AG08396 (cell line): ENCODE measurements at regions not wholly inside any gene's neighbourhood (a gene's known extent, or its start where the extent isn't known, plus 50 kb on each side); places are given as distances from the start of the nearest gene placed in this dataset.

Source experiments
- DNase-seq: peaks from one replicate; pipeline ENCODE4 v3.0.0; 2012; ENCODE audit warnings: low spot score, mixed read lengths

DNA sequence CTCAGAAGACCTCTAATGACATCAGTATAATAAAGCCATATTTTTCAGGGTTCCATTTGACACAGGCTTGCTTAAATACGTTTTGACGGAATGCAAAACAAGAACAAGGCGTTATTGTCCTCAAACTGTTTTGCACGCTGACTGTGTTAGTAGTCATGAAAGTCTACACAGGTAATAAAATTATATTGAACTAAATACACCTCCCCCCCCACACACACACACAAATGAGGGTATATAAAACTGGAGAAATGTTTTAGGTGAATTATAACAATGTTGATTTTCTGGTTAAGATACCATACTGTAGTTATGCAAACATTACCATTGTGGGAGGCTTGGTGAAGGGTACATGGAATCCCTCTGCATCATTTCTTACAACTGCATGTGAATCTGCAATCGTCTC, 257.1 kb upstream of the ARRDC4 start:
- no peak for DNase-seq

DNA sequence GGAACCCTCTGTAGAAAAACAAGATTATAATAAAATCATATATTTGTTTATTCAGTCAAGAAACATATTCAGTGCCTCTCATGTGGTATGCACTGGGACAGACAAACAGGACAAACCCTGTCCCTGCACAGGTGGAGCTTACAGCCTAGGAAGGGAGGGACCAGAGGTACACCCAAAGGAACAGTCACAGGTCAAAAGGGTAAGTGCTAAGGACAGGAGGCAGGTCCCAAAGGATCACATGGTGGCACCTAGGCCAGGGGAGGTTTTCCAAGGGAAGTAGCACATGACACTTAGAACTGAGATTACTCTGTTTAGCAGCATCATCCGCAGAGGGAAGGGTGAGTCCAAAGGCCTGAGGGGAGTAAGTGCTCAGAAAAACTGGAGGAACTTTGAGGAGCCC, 254.4 kb upstream of the ARRDC4 start:
- no peak for DNase-seq

DNA sequence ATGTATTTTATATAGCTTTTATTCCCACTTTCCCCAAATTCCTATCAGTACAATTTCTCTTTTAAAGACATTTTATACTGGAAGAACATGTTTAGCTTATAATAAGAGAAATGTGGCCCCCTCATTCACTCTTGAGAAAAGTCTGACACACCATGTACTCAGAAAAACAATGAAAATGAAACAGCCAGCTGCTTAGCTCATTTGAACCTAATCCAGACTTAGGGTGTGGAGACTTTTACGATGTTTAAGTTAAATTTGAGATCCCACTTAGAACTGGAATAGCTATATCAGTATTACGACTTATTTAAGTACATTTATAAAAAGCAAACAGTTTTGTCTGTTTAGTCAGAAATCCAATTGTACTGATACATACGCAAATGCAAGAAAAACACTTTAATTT, 252.3 kb upstream of the ARRDC4 start:
- no peak for DNase-seq

DNA sequence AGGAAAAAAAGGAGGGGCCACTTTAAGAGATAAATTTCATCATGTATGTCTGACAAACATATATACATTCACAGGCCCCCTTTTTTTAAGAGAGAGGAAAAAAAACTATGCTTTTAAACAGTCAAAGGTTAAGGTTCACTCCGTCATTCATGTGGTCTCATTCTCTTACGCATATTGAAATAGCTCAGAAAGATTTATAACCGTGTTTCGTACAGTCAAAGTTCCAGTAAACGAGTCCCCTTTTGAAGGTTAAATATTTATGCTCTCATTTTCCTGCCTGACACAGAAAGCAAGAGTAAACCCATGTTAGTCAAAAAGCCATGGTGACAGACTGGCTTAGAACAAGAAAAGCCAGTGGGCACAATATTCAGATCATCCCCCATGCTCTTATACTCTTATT, 248.0 kb upstream of the ARRDC4 start:
- no peak for DNase-seq

DNA sequence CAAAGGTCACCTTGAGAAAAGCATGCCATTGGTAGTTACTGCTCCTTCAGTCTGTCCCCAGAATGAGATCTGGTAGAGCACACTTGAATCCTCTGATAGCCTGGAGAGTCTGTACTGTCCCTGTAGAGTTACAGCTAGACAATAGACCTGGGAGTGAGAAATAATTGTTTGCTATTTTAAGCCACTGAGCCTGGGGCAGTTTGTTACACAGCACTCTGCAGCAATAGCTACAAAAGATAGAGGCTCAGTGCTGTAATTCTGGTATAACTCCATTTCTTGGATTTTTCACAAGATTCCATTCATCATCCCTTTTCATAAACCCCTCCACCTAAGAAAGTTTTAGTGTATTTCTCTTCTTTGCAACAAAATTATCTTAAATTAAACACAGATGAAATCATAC, 242.7 kb upstream of the ARRDC4 start:
- DNase-seq, result no peak

DNA sequence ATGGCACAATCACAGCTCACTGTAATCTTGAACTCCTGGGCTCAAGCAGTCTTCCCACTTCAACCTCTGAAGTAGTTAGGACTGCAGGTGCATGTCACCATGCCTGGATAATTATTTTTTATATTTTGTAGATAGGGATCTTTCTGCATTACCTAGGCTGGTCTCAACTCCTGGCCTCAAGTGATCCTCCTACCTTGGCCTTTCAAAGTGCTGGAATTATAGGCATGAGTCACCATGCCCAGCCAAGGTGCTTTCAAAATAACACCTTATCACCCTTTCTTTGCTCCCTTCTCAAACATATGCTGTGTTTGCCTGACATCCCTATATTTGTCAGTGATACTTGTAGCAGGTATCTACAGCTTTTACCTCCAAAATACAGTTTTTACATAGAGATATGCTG, 242.0 kb upstream of the ARRDC4 start:
- DNase-seq, result no peak

DNA sequence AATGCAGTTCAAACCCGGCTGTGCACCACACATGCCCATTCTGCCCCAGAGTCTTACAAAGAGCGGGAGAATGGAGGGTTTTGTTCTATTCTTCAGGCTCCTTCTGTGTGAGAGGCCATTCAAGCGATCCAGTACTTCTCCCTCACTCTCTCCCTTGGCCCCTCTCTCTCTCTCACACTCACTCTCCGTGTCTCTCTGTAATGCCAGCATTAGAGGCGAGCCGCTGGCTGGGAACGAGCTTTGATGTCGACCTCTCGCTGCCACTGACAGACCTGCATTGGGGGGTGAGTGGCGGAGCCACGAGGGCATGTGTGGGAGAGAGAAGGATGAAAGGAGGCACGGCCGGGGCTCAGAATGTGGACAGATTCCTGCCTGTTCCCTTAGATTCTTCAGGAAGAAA, 231.7 kb upstream of the ARRDC4 start:
- DNase-seq, result no peak

DNA sequence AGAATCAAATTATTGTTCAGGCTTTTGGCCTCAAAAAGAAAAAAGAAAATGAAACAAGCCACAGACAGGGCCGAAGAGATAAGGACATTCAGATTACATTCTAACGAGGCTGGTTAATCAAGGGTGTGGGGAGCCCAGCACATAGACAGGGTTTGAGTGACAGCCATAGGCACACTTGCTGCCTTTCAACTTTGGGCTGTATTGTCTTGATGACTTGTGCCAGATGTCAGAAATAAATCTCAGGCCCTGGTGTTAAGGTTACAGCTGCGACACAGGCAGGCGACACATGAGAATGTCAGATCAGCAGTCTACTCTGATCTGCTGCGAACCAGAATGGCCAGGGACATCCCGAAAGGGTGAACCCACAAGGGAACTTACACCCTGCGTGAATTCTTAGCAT, 231.2 kb upstream of the ARRDC4 start:
- DNase-seq, result no peak

DNA sequence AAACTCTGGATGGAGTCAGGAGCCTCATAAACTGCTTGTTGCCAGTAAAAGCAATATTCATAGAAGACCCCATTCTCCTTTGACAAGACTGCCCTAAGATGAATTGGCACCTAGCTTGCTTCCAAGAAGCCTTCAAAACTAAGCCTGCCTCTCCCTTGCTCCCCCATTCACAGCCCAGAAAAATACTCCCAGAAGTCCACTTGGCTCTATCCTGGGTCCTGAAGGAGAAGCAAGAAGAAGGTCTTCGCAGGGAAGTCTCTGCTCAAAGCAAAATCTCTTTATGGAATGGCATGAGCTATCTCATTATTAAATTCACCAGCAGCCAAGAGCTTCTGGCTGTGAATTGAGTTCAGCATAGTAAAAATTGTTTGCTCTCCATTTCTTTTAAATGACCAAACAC, 230.2 kb upstream of the ARRDC4 start:
- no peak for DNase-seq

DNA sequence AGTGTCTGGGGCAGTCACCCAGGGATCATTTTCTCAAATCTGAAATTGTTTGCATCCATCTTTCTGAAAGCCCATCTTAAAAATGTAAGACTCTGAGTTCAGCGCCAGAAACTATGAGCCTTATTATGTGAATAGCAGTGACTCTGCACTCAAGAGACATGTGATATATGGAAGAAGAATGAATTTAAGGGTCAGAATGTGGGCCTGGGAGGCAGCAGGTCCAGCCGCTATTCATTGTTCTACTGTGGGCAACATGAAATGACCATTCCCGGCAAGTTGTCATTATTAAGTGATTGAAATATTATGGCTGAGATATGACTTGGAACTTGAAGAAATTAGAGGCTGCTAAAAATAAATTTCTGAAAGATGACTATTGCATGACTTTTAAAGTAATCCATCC, 228.6 kb upstream of the ARRDC4 start:
- DNase-seq, result no peak

DNA sequence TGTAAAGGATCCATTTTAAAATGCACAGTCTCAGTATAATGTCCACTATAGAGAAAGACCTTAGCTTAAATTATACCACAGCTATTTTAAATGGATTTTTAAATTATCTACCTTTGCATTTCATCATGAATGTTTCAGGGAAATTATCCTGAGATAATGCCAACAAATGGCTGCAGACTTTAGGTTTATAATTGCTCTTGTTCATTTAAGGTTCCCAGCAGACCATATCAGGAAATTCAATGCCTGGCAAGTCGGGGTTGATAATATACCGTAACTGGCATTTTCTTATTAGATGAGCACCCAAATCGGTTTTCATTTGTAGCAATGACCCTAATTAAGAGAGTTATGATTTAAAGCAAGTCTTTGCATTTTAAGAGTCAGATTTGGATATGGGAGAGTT, 227.1 kb upstream of the ARRDC4 start:
- no peak for DNase-seq

DNA sequence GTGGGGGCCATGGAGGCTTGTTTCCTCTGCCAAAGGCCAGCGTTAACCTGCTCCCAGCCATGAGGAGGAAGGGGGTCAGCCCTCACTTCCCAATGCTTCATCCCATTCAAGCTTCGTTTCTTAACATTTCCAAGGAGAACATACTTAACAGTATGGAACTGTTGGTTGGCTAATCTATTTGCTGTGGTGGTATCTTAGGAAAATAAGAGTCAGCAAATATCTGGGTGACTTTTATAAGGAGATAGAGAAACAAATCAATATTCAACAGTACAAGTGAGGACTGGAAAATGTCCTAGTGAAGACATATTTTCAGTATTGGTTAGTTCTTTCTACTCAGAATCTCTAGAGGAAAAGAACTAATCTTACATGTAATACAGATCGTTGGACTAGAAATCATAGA, 223.8 kb upstream of the ARRDC4 start:
- DNase-seq, result no peak

DNA sequence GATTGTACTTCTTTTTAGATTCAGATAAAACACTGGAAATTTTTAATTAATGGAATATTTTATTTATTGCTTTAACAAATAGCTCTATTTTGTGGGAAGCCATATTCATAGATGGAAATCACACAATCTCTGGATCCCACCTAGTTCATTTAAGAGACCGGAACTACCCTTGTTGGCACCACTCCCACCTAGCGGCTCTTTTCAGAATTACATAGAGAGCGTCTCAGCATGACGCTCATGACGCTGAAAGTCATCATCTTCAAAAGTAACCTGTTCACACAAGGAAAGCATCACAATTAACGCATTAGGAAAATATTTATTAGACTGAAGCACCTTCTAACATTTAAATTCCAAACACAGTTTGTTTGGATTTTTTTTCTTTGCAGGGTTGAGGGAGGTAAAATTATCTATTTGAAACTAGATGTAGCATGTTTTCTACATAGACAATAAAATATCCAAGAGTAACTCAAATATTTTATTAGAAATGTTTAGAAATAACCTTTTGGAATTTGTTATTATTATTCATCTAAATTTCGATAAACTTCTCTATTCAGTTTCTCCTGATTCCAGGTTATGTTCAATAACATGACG, 214.9 kb upstream of the ARRDC4 start:
- DNase-seq, result no peak

DNA sequence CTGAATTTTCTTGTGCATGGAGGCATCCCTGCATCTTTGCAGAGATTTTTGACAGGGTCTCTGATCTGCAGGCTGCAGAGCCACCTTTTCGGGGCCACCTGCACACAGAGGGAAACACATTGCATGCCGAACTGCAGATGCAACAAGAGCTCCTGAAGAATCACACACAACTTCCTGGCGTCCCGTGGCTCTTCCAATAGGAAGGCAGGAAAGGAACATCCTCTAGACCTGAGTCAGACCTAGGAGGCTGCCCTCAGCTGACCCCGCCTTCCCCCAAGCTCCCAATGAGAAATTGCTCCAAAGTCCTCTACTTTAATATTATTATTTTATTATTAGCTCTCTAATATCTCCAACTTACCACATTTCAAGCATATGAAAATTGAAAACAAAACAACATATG, 213.2 kb upstream of the ARRDC4 start:
- DNase-seq, result no peak

DNA sequence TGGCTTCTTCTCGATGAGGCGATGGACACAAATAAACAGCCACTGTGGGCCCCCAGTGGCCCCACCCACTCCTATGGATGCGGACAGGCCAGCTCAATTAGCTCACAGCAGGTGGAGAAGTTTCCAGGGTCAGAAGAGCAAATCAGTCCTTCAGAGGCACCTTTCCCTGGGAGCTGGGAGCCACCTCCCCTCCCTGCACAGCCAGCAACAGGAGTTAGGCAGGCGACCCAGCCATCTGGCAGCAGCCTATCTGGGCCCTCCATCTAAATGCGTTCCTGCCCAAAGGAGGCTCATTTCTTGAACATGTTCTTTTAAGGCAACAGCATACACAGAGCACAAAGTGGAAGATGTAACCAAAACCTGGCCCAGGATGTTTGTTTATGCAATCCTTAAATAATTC, 211.9 kb upstream of the ARRDC4 start:
- DNase-seq, result no peak

DNA sequence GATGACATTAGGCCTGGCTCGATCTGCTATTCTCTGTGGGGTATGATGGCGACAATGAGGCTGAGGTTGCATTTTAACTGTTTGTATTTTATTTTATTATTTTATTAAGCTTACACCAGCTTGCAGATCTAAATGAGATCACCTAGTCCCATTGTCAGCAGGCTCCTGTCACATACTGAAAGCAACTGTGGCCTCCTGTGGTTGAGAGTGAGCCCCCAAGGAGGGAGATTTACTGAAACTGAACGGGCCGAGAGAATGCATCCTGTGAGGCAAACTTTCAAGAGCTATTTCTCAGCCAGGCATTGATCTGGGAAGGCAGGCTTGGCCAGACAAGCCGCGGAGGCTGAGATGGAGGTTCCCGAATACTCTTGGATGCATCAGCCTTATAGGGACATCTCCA, 210.4 kb upstream of the ARRDC4 start:
- no peak for DNase-seq

DNA sequence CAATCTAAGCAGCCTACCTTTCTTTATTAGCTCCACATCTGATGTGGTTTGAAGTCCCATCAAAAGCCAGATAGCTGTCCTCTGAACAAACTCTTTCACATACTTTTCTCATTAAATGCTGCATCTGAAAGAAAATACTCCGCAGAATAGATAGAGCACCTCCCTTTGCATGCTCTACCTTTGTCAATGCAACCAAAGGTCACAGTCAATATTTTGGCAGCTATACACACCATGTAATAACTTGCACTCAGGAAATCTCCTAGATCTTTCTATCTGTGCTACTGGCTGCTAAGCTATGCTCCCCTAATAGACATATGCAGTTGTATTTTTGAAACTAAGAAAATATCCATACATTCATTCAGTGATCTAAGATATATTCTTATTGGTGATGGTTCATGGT, 204.8 kb upstream of the ARRDC4 start:
- DNase-seq, result no peak

DNA sequence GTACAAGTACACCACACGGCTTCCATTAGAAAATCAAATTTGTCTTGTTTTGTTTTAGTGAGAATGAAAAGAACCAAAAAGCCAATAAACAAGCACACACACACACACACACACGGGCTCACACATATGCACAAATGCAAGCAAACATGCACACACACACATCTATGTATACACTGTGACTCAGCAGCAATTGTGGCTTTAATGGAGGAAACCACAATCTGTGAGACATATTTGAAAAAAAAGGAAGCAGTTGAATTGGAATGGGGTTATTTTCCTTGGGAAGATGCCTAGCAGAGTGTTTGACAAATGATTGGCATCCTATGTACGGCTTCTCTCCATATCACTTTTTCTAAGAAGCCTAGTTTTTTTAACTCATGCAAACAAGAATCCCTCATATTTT, 201.1 kb upstream of the ARRDC4 start:
- no peak for DNase-seq

DNA sequence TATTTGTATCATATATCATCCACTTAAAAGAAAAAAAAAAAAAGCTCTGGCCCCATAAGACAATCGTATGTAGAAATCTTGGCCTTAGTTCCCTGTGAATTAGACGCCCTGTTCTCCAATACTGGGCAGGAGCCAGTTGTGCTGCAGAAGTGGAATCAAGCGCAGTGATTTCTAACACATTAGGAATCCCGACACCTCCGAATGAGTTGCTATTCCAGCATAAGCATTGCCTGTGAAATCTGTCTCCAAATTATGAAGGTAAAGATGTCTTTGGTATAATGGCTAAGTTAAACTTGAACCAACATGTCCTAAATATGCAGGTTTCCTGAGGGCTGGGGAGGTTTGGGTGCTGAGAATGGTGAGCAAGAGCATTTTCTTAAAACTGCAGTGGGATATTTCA, 199.4 kb upstream of the ARRDC4 start:
- no peak for DNase-seq

DNA sequence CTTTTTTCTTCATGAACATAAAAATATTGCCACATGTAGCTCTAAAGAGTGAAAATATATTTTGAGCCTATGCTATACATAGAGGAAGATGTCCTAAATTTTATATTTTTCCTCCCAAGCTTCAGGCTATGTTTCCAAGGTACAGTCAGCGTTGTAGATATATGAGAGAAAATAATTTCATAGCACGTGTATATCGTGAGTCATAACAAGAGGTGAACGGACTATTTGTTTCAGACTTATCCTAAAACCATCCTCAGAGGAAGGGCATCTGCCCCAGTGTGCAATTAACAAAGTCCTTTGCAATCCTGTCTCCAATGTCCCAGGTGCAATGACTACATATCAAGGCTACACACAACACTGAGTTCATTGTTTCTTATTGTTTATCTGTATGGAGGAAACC, 177.3 kb upstream of the ARRDC4 start:
- no peak for DNase-seq

DNA sequence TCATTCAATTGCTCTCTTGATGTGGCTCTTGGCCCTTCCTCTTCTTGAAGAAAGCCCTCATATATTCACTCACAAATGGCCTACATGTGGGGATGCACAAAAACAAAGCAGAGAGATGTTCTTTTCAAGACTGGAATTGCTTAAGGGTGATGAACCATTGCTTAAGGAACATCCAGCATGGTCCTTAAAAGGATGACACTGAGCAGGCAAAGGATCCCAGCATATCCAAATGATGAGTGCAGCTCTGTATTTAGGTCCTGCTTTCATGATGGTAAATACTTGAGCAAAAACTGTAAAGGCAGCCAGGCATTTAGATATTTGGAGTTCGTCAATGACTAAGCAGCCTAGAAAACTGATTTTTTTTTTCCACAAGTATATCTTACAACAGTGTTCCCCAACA, 173.8 kb upstream of the ARRDC4 start:
- DNase-seq, result no peak

DNA sequence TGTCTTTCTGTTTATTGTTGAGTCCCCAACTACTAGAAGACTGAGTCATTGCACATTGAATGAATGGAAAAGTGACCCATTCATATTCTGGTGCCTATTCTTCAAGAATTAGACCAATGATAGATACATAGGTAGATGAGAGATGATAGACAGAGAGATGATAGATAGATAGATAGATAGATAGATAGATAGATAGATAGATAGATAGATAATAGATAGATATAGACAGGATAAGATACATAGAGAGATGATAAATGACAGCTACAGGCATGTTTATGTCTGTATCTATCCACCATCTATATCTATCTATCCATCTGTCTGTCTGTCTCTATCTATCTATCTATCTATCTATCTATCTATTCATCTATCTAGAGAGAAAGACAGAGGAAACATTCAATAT, 170.3 kb upstream of the ARRDC4 start:
- no peak for DNase-seq

DNA sequence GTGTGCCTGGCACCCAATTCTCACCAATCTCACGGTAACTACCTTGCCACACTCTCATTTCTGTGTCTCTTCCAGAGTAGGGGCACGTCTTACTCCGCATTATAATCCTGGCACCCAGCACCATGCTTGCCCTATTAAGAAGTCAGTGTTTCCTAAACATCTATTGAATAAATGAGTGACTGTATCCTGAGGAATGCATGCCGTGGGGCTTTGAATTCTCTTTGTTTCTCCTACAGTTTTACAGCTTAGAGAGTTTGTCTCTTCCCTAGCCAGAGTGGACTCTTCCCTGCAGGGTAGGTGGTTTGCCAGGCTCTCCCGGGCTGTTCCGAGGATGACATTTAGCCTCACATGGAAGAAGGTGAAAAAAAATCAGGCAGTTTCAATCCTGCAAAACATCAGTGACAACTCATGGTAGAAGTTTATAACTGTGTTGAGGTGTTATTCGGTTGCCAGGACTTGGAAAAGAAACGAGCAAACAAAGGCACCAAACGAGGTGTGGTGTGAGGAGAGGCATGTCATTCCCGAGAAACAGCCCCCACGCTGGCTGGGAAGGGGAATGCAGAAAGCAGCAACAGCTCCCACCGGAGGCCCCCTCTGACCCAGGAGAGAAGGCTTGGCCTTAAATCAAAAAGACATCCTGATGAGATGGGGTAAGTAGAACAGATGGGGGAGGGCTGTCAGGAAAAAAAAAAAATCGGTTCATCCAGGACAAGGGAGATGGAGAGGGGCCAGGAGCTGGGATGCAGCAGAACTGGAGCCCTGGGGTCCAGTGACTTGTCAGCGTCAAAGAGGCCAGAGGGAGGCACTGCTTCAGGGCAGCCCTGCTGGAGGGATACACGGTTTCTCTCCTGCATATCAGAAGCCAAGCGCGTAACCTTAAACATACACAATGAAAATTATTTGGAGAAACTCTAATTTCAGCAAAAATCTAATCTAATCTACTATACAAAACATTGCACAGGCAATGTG, 168.4 kb upstream of the ARRDC4 start:
- no peak for DNase-seq

DNA sequence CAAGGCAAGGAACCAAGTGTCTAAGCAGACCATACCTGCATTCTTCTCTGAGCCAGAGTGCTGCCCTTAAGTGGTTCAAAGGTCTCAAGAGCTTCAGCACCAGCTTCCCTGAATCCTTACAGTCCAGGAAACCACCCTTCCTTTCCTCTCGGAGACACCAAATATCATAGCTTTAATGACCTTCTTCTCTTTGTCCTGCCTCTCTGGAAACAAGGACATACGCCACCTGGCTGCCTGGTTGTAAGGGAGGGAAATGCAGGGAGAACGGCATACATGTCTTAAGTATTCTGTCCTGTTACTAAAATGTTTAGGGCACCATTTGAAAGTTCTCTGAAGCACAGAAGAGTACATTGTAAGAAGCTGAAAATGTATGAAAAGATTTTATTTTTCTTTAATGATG, 155.6 kb upstream of the ARRDC4 start:
- no peak for DNase-seq
